ENCODE measurements at regions not wholly inside any gene's neighbourhood (a gene's known extent, or its start where the extent isn't known, plus 50 kb on each side); places are given as distances from the start of the nearest gene placed in this dataset.

DNA sequence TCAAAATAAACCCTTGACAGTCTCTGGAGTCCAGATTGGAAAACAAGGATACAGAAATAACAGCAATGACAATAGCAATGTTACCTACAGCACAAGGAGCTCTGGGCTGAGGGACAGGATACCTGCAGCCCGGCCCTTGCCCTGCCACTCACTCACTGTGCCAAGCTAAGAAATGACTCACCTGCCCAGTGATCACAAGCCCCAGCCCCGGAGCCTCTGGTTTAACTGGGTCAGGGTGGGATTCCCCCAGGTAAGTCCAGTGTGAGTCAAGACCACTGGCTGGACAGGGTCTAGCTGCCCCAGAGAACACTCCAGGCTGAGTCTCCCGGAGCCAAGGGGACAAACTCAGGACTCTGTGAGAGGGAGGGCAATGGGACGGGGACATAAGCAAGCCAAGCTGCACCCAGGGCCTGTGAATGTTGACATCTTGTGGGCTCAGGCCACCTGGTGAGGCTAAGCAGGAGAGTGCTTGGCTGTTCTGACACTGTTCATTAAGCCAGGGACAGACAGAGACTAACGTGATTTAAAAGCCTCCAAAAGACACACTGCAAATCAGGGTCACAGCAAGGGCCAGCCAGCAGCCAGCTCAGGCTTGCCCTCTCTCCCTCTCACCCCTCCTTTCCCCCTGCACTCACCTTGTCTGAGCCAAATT lies 64.1 kb downstream of the MIS18A start:
- TF ChIP-seq, protein P1, sequence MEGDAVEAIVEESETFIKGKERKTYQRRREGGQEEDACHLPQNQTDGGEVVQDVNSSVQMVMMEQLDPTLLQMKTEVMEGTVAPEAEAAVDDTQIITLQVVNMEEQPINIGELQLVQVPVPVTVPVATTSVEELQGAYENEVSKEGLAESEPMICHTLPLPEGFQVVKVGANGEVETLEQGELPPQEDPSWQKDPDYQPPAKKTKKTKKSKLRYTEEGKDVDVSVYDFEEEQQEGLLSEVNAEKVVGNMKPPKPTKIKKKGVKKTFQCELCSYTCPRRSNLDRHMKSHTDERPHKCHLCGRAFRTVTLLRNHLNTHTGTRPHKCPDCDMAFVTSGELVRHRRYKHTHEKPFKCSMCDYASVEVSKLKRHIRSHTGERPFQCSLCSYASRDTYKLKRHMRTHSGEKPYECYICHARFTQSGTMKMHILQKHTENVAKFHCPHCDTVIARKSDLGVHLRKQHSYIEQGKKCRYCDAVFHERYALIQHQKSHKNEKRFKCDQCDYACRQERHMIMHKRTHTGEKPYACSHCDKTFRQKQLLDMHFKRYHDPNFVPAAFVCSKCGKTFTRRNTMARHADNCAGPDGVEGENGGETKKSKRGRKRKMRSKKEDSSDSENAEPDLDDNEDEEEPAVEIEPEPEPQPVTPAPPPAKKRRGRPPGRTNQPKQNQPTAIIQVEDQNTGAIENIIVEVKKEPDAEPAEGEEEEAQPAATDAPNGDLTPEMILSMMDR (IDR thresholded peaks at IDR 0.05; ENCODE audit: low read length): no peak
- TF ChIP-seq EZH2 (optimal IDR thresholded peaks at IDR 0.05; ENCODE audit: low read depth, low read length) (no peak), EZH2phosphoT487 (IDR thresholded peaks at IDR 0.05; ENCODE audit: low read length) (no peak)

All from MM.1S (cell line).